Lung (tissue), 11 donors: ENCODE measurements at regions not wholly inside any gene's neighbourhood (a gene's known extent, or its start where the extent isn't known, plus 50 kb on each side); places are given as distances from the start of the nearest gene placed in this dataset.
"Not testable (repeated sequence)": the region's sequence is repeated elsewhere in the genome, so short reads cannot be mapped to it uniquely, and the experiment has no call there.

ENCODE experiments used
- ATAC-seq: fragments of 200-7000 bp; cut with Tn5 transposase; one replicate; pipeline ENCODE4 v1.9.1; 2020; ENCODE audit warnings: moderate number of reproducible peaks; ENCODE audit not compliant: insufficient read depth, low FRiP score
- DNase-seq, 3 donors: peaks; one replicate each; pipeline ENCODE4 v3.0.0-alpha.2; 2013 to 2017
- H3K27ac ChIP-seq, 2 donors: one replicate each; pipeline ENCODE4 v1.5.1; 2013; ENCODE audit warnings: mild to moderate bottlenecking in 2 of 2, moderate library complexity in 2 of 2, control low read depth in 1 of 2, inconsistent platforms in 1 of 2, low read depth in 1 of 2, low read length in 1 of 2
- H3K27me3 ChIP-seq, 3 donors: one replicate each; pipeline ENCODE4 v1.5.1; 2013; ENCODE audit warnings: low read length in 2 of 3; ENCODE audit not compliant: control insufficient read depth in 3 of 3, insufficient read depth in 3 of 3
- H3K36me3 ChIP-seq, 4 donors: one replicate each; pipeline ENCODE4 v1.5.1; 2013; ENCODE audit warnings: low read length in 4 of 4, mild to moderate bottlenecking in 1 of 4, moderate library complexity in 1 of 4; ENCODE audit not compliant: control insufficient read depth in 4 of 4, insufficient read depth in 4 of 4
- H3K4me1 ChIP-seq, 5 donors: one replicate each; pipeline ENCODE4 v1.5.1; 2013; ENCODE audit warnings: low read length in 5 of 5, mild to moderate bottlenecking in 2 of 5, moderate library complexity in 1 of 5; ENCODE audit not compliant: control insufficient read depth in 5 of 5, insufficient read depth in 5 of 5
- H3K4me3 ChIP-seq: one replicate; pipeline ENCODE4 v1.5.1; 2013; ENCODE audit warnings: mild to moderate bottlenecking, control low read depth, moderate library complexity
- H3K9ac ChIP-seq, 2 donors: one replicate each; pipeline ENCODE4 v1.5.1; 2013; ENCODE audit warnings: low read length in 2 of 2, control low read depth in 1 of 2; ENCODE audit not compliant: insufficient read depth in 1 of 2
- H3K9me3 ChIP-seq, 4 donors: one replicate each; pipeline ENCODE4 v1.5.1; 2013; ENCODE audit warnings: low read length in 3 of 4, mild to moderate bottlenecking in 1 of 4, moderate library complexity in 1 of 4; ENCODE audit not compliant: control insufficient read depth in 4 of 4, insufficient read depth in 3 of 4
- CTCF ChIP-seq: IDR thresholded peaks from 2 replicates; pipeline ENCODE4 v1.5.1; 2012; ENCODE audit warnings: mild to moderate bottlenecking; ENCODE audit errors: control extremely low read depth, extremely low read depth
- WGBS, 2 donors: extraction: QIAGEN DNeasy Blood & Tissue Kit; methylation state at CpG; one replicate each; pipeline ENCODE4 v1.1.7; 2013; 5-methylcytosine and 5-hydroxymethylcytosine counted together
- donor health status: control.
- donor health status: control.
- donor health status: Bipolar disorder and iron deficiency.
- donor health status: healthy.
- donor health status: DM: yes; HTN: yes; CAD: no.

DNA sequence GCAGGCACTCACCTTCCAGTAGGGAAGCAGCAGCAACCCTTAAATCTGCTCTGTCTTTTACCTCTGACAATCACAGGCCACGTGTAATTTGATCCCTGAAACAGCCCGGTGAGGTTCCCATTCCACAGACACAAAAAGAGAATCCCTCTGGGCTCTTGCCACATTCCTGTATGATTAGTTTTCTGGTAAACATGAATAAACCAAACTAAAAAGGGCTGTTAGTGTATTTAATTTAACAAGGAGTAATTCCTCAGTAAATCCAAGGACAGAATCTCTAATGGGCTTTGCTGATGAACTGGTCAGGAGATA lies 186.9 kb downstream of the FAM43A start:
- Histone ChIP-seq H3K36me3 (no peaks in the 10 kb centered on the region), H3K27me3 (no peaks in the 10 kb centered on the region), H3K9ac (no peak overlapping the region), H3K27ac (no peak overlapping the region), H3K4me1 (peaks cover 0 to 25% (median 13%) of the 10 kb centered on the region in 5 donors), H3K4me3 (no peak overlapping the region), H3K9me3 (peaks cover 0 to 7% (median 0%) of the 10 kb centered on the region in 4 donors)
- TF ChIP-seq CTCF: no peak
- DNase-seq (no peak), ATAC-seq (no peak)
- 50 to 58% methylated on average over 2 of the region's 2 CpGs for WGBS, 2 donors

GRCh38 chr3:194873474-194873873 lies 187.8 kb downstream of the FAM43A start:
- DNase-seq, H3K9ac ChIP-seq, ATAC-seq, H3K4me3 ChIP-seq, H3K9me3 ChIP-seq, H3K27me3 ChIP-seq, H3K27ac ChIP-seq, H3K36me3 ChIP-seq: not testable (repeated sequence)
- H3K4me1 ChIP-seq: peaks cover 0 to 25% (median 13%) of the 10 kb centered on the region in 5 donors
- WGBS, 2 donors: 94% methylated on average over 10 of the region's 10 CpGs

- H3K27ac ChIP-seq: no peak overlapping the region
- no peak overlapping the region for H3K9ac ChIP-seq
- 82 to 89% methylated on average over 5 of the region's 5 CpGs for WGBS, 2 donors
- ATAC-seq: no peak
- H3K4me3 ChIP-seq: no peak overlapping the region
- H3K9me3 ChIP-seq: peaks cover 0 to 7% (median 0%) of the 10 kb centered on the region in 4 donors
- H3K4me1 ChIP-seq: peaks cover 4 to 25% (median 13%) of the 10 kb centered on the region in 5 donors
- H3K36me3 ChIP-seq: no peaks in the 10 kb centered on the region
- TF ChIP-seq CTCF: no peak
- DNase-seq: no peak
- H3K27me3 ChIP-seq: no peaks in the 10 kb centered on the region
These were observed 188.5 kb downstream of the FAM43A start for GRCh38 chr3:194874206-194874605.

- 86 to 97% methylated on average over 9 of the region's 9 CpGs for WGBS, 2 donors
- Histone ChIP-seq H3K36me3 (no peaks in the 10 kb centered on the region), H3K9ac (no peak overlapping the region), H3K27ac (no peak overlapping the region), H3K4me3 (no peak overlapping the region), H3K4me1 (peaks cover 5 to 26% (median 13%) of the 10 kb centered on the region in 5 donors), H3K9me3 (peaks cover 0 to 6% (median 0%) of the 10 kb centered on the region in 4 donors), H3K27me3 (no peaks in the 10 kb centered on the region)
- ATAC-seq: no peak
- TF ChIP-seq CTCF: no peak
- DNase-seq: no peak
These were observed 189.1 kb downstream of the FAM43A start for GRCh38 chr3:194874783-194875182.
